Esophagus squamous epithelium (tissue), 5 donors: ENCODE measurements at regions not wholly inside any gene's neighbourhood (a gene's known extent, or its start where the extent isn't known, plus 50 kb on each side); places are given as distances from the start of the nearest gene placed in this dataset.

Source experiments
- DNase-seq: peaks from one replicate; lab custom pipeline; 2025; lab: John Stamatoyannopoulos, UW
- H3K27ac ChIP-seq, 4 donors: fragments of 200-600 bp; sonication (generic); one replicate each; pipeline ENCODE4 v1.5.1; 2016 to 2019; ENCODE audit warnings: mild to moderate bottlenecking in 1 of 4
- H3K27me3 ChIP-seq, 4 donors: fragments of 200-600 bp; sonication (generic); 1 replicate in 3 of 4; 2 replicates in 1 of 4; pipeline versions ENCODE4 v1.5.1 to v1.6.0; 2017 to 2021; ENCODE audit warnings: antibody characterized with exemption in 1 of 4
- H3K36me3 ChIP-seq, 3 donors: fragments of 200-600 bp; sonication (generic); one replicate each; pipeline ENCODE4 v1.5.1; 2016 to 2019
- H3K4me1 ChIP-seq, 3 donors: fragments of 200-600 bp; sonication (generic); one replicate each; pipeline ENCODE4 v1.5.1; 2017 to 2019
- H3K4me3 ChIP-seq, 4 donors: fragments of 200-600 bp; sonication (generic); 1 replicate in 3 of 4; 2 replicates in 1 of 4; pipeline ENCODE4 v1.5.1; 2016 to 2019; ENCODE audit warnings: mild to moderate bottlenecking in 2 of 4, moderate library complexity in 1 of 4
- H3K9me3 ChIP-seq, 3 donors: fragments of 200-600 bp; sonication (generic); one replicate each; pipeline ENCODE4 v1.5.1; 2016 to 2019
- CTCF ChIP-seq, 6 experiments: fragments of 450-650 bp in 4 of 6; fragments of 200-600 bp in 2 of 6; sonication (generic) in 2 of 6; IDR thresholded peaks; one replicate each; pipeline ENCODE4 v1.5.1; 2016 to 2019; ENCODE audit warnings: antibody characterized with exemption in 6 of 6, mild to moderate bottlenecking in 4 of 6, moderate library complexity in 4 of 6
- POLR2A ChIP-seq, 4 donors: fragments of 450-650 bp; IDR thresholded peaks; one replicate each; pipeline ENCODE4 v1.6.1; 2017; ENCODE audit warnings: antibody characterized with exemption in 4 of 4, mild to moderate bottlenecking in 4 of 4, moderate library complexity in 3 of 4
- WGBS, 2 donors: methylation state at CpG; one replicate each; pipeline ENCODE4 v1.1.5; 2018; 5-methylcytosine and 5-hydroxymethylcytosine counted together
- intact Hi-C: fragments of 100-400 bp; cut with DNase I; formaldehyde crosslinking; loops from one replicate; pipeline ENCODE4 v1.15.0; 2022
- donor health status: DM: yes; HTN: yes; CAD: no.

- H3K27me3 ChIP-seq, result no peaks in the 10 kb centered on the region
- H3K4me3 ChIP-seq, result no peak overlapping the region
- H3K36me3 ChIP-seq, result no peaks in the 10 kb centered on the region
- intact Hi-C loops, result no loop called here
- H3K27ac ChIP-seq, result no peak overlapping the region
- 33 to 38% methylated on average over 1 of the region's 1 CpG for WGBS, 2 donors
- TF ChIP-seq POLR2A (IDR thresholded peaks at IDR 0.05), result no peak
- TF ChIP-seq CTCF (IDR thresholded peaks at IDR 0.05), result no peak
- DNase-seq, result no peak
- no peaks in the 10 kb centered on the region for H3K9me3 ChIP-seq
- no peaks in the 10 kb centered on the region for H3K4me1 ChIP-seq
Measured at GRCh38 chr13:75016225-75016624, 465.7 kb downstream of the TBC1D4 start.

DNA sequence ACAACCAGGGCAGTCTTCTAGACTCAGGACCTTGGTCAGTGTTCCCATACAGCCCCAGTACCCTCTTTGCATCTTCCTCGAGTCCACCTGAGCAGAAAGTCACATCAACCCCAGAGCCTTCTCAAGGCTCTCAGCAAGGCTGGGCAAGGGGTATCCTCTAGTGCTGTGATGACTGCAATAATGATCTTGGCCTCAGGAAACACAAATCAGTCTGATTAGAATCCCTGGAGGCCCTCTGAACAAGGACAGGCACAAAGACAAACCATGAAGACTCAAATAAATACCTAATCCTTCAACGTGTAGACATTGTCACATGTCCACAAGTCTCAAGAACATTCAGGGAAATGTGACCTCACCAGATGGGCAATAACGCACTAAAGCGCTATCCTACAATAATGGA lies 468.2 kb downstream of the TBC1D4 start:
- WGBS, 2 donors, result 75 to 77% methylated on average over 4 of the region's 4 CpGs
- intact Hi-C loops, result no loop called here
- no peak for TF ChIP-seq CTCF (IDR thresholded peaks at IDR 0.05)
- TF ChIP-seq POLR2A (IDR thresholded peaks at IDR 0.05), result no peak

DNA sequence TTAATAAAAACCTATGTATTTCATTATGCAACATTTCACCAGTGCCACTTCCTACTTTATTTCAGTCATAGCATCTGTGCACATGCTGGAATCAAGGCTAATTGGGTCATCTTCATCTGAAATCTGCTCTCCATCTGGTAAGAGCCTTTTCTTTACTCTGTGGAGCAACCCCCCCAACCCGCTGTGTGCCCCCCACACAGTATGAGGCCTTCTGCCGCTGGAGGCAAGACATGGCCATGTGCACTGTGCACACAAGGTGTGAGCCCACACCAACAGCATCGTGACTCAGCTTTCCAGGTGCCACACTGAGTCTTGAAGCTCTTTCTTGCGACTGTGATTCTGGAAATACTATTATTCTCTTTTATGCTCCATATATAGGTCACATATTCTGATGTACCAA lies 471.0 kb downstream of the TBC1D4 start:
- H3K4me1 ChIP-seq, result no peaks in the 10 kb centered on the region
- TF ChIP-seq CTCF (IDR thresholded peaks at IDR 0.05), result no peak
- no peak for TF ChIP-seq POLR2A (IDR thresholded peaks at IDR 0.05)
- 84 to 92% methylated on average over 3 to 4 of the region's 4 CpGs for WGBS, 2 donors

More for the DNA sequence above, 468.2 kb downstream of the TBC1D4 start:
- no peaks in the 10 kb centered on the region for H3K27me3 ChIP-seq
- no peaks in the 10 kb centered on the region for H3K9me3 ChIP-seq
- no peaks in the 10 kb centered on the region for H3K4me1 ChIP-seq
- no peak for DNase-seq
- no peak overlapping the region for H3K27ac ChIP-seq
- no peak overlapping the region for H3K4me3 ChIP-seq
- H3K36me3 ChIP-seq, result no peaks in the 10 kb centered on the region

GRCh38 chr13:75008926-75009325 lies 473.0 kb downstream of the TBC1D4 start:
- H3K4me3 ChIP-seq, result no peak overlapping the region
- H3K9me3 ChIP-seq, result no peaks in the 10 kb centered on the region
- H3K4me1 ChIP-seq, result no peaks in the 10 kb centered on the region
- TF ChIP-seq CTCF (IDR thresholded peaks at IDR 0.05) (no peak), POLR2A (IDR thresholded peaks at IDR 0.05) (no peak)
- intact Hi-C loops, result no loop called here
- no peak overlapping the region for H3K27ac ChIP-seq
- no peaks in the 10 kb centered on the region for H3K36me3 ChIP-seq
- no peak for DNase-seq
- no peaks in the 10 kb centered on the region for H3K27me3 ChIP-seq

More for the DNA sequence above, 471.0 kb downstream of the TBC1D4 start:
- Histone ChIP-seq H3K27me3 (no peaks in the 10 kb centered on the region), H3K4me3 (no peak overlapping the region), H3K27ac (no peak overlapping the region), H3K9me3 (no peaks in the 10 kb centered on the region), H3K36me3 (no peaks in the 10 kb centered on the region)
- DNase-seq, result no peak
- intact Hi-C loops, result no loop called here

DNA sequence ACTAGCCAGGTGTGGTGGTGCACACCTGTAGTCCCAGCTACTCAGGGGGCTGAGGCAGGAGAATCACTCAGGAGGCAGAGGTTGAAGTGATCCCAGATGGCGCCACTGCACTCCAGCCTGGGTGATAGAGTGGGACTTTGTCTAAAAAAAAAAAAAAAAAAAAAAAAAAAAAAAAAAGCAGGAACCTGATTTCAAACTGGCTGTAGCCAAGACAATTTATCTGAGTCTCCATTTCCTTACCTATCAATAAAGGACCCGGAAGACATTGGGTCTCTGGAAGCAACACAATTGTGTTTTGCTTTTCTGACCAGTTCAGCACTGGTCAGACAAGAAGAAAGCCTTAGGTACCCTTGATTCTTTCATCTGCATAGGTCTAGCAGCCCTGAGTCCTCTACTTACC lies 491.0 kb downstream of the TBC1D4 start:
- no peaks in the 10 kb centered on the region for H3K27me3 ChIP-seq
- no peak overlapping the region for H3K4me3 ChIP-seq
- H3K36me3 ChIP-seq, result no peaks in the 10 kb centered on the region
- WGBS, 2 donors, result 80 to 100% methylated on average over 1 to 2 of the region's 2 CpGs
- H3K27ac ChIP-seq, result no peak overlapping the region
- DNase-seq, result no peak
- no peaks in the 10 kb centered on the region for H3K4me1 ChIP-seq
- TF ChIP-seq CTCF (IDR thresholded peaks at IDR 0.05), result no peak
- no peak for TF ChIP-seq POLR2A (IDR thresholded peaks at IDR 0.05)
- no peaks in the 10 kb centered on the region for H3K9me3 ChIP-seq
- intact Hi-C loops, result no loop called here
